H7 (cell line): ENCODE measurements at regions not wholly inside any gene's neighbourhood (a gene's known extent, or its start where the extent isn't known, plus 50 kb on each side); places are given as distances from the start of the nearest gene placed in this dataset.

Experiments used
- DNase-seq: peaks from one replicate; pipeline ENCODE4 v3.0.0; 2012
- H3K27me3 ChIP-seq: 2 replicates; pipeline ENCODE4 v1.6.0; 2011; ENCODE audit warnings: mild to moderate bottlenecking, low read length; ENCODE audit not compliant: control insufficient read depth, insufficient read depth
- H3K36me3 ChIP-seq: replicated peaks from 2 replicates; pipeline ENCODE4 v1.5.1; 2011; ENCODE audit warnings: low read length; ENCODE audit not compliant: control insufficient read depth, insufficient read depth
- H3K4me3 ChIP-seq: 2 replicates; pipeline ENCODE4 v1.5.1; 2011; ENCODE audit warnings: low read depth, mild to moderate bottlenecking, control low read depth, low read length, moderate library complexity; ENCODE audit not compliant: insufficient read depth

DNA sequence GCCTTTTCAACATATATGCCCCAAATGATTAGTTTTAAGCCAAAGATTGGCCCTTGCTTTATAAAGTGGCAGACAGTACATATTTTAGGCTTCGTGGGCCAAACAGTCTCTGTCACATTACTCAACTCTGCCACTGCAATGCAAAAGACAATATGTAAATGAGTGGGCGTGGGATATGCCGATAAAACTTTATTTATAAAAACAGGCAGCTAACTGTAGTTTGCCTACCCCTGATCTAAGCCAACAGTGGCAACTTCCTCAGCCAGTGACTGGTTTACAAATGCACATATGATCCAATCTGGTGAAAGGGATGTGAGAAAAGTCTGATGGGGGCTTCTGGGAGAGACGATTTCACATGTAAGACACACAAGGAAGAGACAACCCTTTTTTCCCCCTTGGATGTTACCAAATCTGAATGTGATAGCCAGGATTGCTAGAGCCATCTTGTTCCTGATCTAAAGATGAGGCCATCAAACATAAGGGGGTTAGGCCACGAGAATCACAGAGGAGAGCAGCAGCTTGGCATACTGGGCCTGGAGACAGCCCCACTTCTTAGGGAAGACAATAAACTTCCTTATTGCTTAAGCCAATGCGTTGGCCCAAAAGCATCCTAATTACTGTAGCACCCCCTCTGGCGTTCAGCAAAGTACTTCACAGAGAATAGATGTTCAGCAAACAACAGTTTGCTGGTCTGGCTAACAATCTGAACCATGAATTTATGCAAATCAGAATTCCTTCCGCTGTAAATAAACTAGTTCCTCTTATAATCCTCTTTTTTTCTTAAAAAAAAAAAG lies 75.2 kb upstream of the TMCC3 start:
- DNase-seq, result peak; percentile 46
- H3K4me3 ChIP-seq, result no peak overlapping the region
- H3K27me3 ChIP-seq, result no peaks in the 10 kb centered on the region
- no peaks in the 10 kb centered on the region for H3K36me3 ChIP-seq

DNA sequence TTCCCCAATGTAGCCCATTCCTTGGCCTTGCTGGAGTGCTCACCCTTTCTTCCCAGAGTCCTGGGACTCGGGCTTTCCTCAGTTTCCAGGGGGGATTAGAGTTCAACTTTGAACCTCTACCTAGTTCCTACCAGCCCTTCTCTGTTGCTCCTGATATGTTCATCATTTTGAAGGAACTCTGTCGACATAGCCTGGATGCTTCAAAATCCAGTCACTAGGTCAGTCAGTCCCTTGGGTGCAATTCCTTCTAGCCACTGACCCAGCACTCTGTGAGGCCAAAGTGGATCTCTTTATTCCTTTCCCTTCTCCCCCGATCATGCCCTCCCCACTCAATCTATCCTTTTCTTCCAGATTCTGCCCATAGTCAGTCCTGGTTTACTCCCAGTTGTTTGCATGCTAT lies 72.3 kb upstream of the TMCC3 start:
- no peak for DNase-seq
- Histone ChIP-seq H3K4me3 (no peak overlapping the region), H3K27me3 (no peaks in the 10 kb centered on the region), H3K36me3 (no peaks in the 10 kb centered on the region)

DNA sequence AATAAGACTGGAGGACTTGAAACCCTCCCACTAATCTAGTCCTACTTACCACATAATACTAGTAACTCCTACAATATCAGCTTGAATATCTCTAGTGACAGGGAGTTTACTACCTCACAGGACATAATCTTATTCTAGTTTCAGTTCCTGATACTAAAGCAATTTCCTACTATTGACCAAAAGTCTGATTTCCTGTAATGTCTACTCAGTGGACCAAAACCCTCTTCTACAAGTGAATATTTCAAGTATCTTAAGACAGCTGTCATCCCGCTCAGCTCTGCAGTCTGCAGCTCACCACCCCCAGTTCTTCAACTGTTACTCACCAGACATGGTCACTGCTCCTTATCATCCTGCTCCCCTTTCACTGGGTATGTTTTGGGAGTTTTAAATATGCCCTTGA lies 70.8 kb upstream of the TMCC3 start:
- Histone ChIP-seq H3K4me3 (no peak overlapping the region), H3K27me3 (no peaks in the 10 kb centered on the region), H3K36me3 (no peaks in the 10 kb centered on the region)
- no peak for DNase-seq

GRCh38 chr12:94718114-94718513 lies 67.8 kb upstream of the TMCC3 start:
- no peaks in the 10 kb centered on the region for H3K36me3 ChIP-seq
- no peaks in the 10 kb centered on the region for H3K27me3 ChIP-seq
- no peak for DNase-seq
- no peak overlapping the region for H3K4me3 ChIP-seq

GRCh38 chr12:94717656-94718055 lies 67.3 kb upstream of the TMCC3 start:
- Histone ChIP-seq H3K4me3 (no peak overlapping the region), H3K27me3 (no peaks in the 10 kb centered on the region), H3K36me3 (no peaks in the 10 kb centered on the region)
- DNase-seq, result no peak

- H3K36me3 ChIP-seq, result no peaks in the 10 kb centered on the region
- no peaks in the 10 kb centered on the region for H3K27me3 ChIP-seq
- peak; percentile 17 for DNase-seq
- no peak overlapping the region for H3K4me3 ChIP-seq
Observed at GRCh38 chr12:94717108-94717507, 66.8 kb upstream of the TMCC3 start.

- Histone ChIP-seq H3K36me3 (no peaks in the 10 kb centered on the region), H3K4me3 (no peak overlapping the region), H3K27me3 (no peaks in the 10 kb centered on the region)
- DNase-seq, result no peak
Observed at GRCh38 chr12:94716339-94716738, 66.0 kb upstream of the TMCC3 start.

GRCh38 chr12:94714378-94715114 lies 64.2 kb upstream of the TMCC3 start:
- no peaks in the 10 kb centered on the region for H3K27me3 ChIP-seq
- no peaks in the 10 kb centered on the region for H3K36me3 ChIP-seq
- no peak for DNase-seq
- no peak overlapping the region for H3K4me3 ChIP-seq

DNA sequence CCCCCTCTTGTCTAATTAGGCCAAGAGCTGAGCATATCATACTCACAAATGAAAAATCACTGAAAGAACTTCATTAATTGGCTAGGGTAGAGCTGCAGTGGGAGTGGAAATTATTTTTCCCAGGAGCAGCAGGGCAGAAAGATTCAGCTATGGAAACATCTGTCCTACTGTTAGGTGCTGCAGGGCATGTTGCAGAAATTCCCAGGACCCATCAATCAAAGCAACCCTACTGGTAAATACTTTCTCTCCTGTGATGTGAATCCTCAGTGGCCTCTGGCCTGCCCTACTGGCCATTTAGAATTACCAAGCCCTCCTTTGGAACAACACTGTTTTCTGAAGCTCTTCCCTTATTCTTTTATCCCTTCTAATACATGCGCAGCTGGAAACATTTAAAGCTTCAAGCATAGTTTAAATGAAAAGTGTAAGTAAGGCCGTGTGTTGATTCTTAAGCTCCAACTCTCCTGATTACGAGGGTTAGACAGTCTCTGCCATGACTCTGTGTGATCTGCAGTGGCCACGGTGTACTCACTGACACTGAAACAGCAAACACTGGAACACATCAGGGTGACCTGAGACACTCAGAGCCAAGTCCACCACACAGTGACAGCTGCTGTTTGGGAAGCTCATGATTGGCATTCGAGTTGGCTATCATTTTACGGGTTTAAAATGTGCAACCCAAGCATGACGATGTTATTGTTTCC lies 62.6 kb upstream of the TMCC3 start:
- no peaks in the 10 kb centered on the region for H3K27me3 ChIP-seq
- H3K36me3 ChIP-seq, result no peaks in the 10 kb centered on the region
- H3K4me3 ChIP-seq, result no peak overlapping the region
- DNase-seq, result no peak

- no peak overlapping the region for H3K4me3 ChIP-seq
- no peaks in the 10 kb centered on the region for H3K36me3 ChIP-seq
- H3K27me3 ChIP-seq, result no peaks in the 10 kb centered on the region
- DNase-seq, result peak; percentile 56
Observed at GRCh38 chr12:94710933-94711332, 60.6 kb upstream of the TMCC3 start.

GRCh38 chr12:94707892-94708291 lies 57.5 kb upstream of the TMCC3 start:
- DNase-seq, result no peak
- H3K4me3 ChIP-seq, result no peak overlapping the region
- no peaks in the 10 kb centered on the region for H3K36me3 ChIP-seq
- H3K27me3 ChIP-seq, result no peaks in the 10 kb centered on the region

DNA sequence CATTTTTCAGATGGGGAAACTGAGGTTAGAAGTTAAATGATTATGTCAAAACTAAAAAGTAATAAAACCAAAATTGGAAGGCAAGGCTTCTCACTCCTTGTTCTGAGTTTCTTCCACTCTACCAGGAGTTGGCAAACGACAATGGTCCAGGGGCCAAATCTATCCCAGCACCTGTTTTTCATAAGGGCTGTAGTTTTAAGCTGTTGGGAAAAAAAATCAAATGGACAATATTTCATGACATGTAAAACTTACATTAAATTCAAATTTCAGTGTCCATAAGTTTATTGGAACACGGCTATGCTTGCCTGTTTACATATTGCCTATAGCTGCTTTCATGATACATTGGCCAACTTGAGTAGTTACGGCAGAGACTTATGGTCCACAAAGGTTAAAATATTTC lies 56.7 kb upstream of the TMCC3 start:
- no peaks in the 10 kb centered on the region for H3K27me3 ChIP-seq
- H3K36me3 ChIP-seq, result no peaks in the 10 kb centered on the region
- H3K4me3 ChIP-seq, result no peak overlapping the region
- no peak for DNase-seq

- H3K36me3 ChIP-seq, result no peaks in the 10 kb centered on the region
- no peaks in the 10 kb centered on the region for H3K27me3 ChIP-seq
- no peak for DNase-seq
- H3K4me3 ChIP-seq, result no peak overlapping the region
Observed at GRCh38 chr12:94706250-94706661, 55.9 kb upstream of the TMCC3 start.

DNA sequence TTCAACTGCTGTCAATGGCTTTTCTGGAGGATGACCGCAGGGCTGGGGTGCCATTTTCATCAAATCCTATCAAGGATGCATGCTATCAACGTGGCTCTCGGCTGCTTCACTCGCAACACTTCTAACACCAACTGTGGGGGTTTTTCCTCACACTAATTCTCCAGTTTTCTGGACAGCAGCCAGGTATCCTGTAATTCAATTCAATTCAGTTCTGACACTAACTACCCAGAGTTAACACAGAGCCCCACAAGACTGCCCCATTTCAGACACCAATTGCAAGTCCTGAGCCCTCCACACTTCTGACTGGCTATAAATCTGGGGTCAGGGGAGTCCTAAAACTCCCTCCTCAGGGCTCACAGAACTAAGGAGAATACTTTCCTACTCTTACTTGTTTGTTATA lies 55.3 kb upstream of the TMCC3 start:
- Histone ChIP-seq H3K27me3 (no peaks in the 10 kb centered on the region), H3K4me3 (no peak overlapping the region), H3K36me3 (no peaks in the 10 kb centered on the region)
- DNase-seq, result no peak
